K562 (cell line): ENCODE measurements at regions not wholly inside any gene's neighbourhood (a gene's known extent, or its start where the extent isn't known, plus 50 kb on each side); places are given as distances from the start of the nearest gene placed in this dataset.

Experiments used
- ATAC-seq: fragments of 200-7000 bp; cut with Tn5 transposase; 3 replicates; pipeline ENCODE4 v1.9.1; 2020; ENCODE audit warnings: moderate library complexity
- BruUV-seq: library from RNA; stranded (reverse); fragments of 400-500 nt; replicated peaks from 2 replicates; lab custom pipeline; 2021; lab: Mats Ljungman, UMichigan
- CTCF ChIA-PET: fragments of 300-600 bp; formaldehyde crosslinking; extraction: SDS; loops from one replicate; lab custom pipeline; 2021; ENCODE audit warnings: low intra/inter-chr PET ratio; lab: Yijun Ruan, JAX
- POLR2A ChIA-PET: fragments of 300-600, 350-650 bp; sonication (Branson Sonifier 250); formaldehyde crosslinking; extraction: SDS; loops from one replicate; lab custom pipeline; 2021; ENCODE audit warnings: antibody characterized with exemption, inconsistent platforms; lab: Yijun Ruan, JAX
- DNase-seq, 4 experiments: peaks; one replicate each; pipeline versions ENCODE4 v3.0.0 to v3.0.0-alpha.2; 2011 to 2018; ENCODE audit warnings: low spot score in 3 of 4, mixed read lengths in 3 of 4; ENCODE audit errors: extremely low read depth in 1 of 4
- FAIRE-seq: peaks from 2 replicates; lab custom pipeline; 2011; peaks lifted over from hg19 to GRCh38; lab: Jason Lieb, UNC
- H2AFZ ChIP-seq: 2 replicates; pipeline ENCODE4 v1.6.0; 2011; ENCODE audit warnings: low read depth, low read length, control low read depth, inconsistent platforms
- H3K27ac ChIP-seq: fragments of 200-600 bp; 3 replicates; pipeline ENCODE4 v1.8.0; 2011; ENCODE audit warnings: low read depth, mild to moderate bottlenecking, control low read depth, inconsistent platforms, low read length, moderate library complexity, mixed read lengths; ENCODE audit errors: extremely low read depth
- H3K27me3 ChIP-seq, 2 experiments: fragments of 300-600 bp in 1 of 2; 2 replicates in 1 of 2; 3 replicates in 1 of 2; pipeline versions ENCODE4 v1.6.0 to v1.8.0; 2011; ENCODE audit warnings: inconsistent platforms in 2 of 2, low read length in 2 of 2, mild to moderate bottlenecking in 1 of 2, mixed read lengths in 1 of 2, moderate library complexity in 1 of 2; ENCODE audit not compliant: control insufficient read depth in 2 of 2, insufficient read depth in 2 of 2
- H3K36me3 ChIP-seq: fragments of 300-600 bp; 3 replicates; pipeline ENCODE4 v1.8.0; 2011; ENCODE audit warnings: mild to moderate bottlenecking, low read length, inconsistent platforms; ENCODE audit not compliant: control insufficient read depth, insufficient read depth
- H3K4me1 ChIP-seq, 2 experiments: fragments of 200-600 bp in 1 of 2; replicated peaks in 1 of 2; 2 replicates in 1 of 2; 3 replicates in 1 of 2; pipeline versions ENCODE4 v1.5.1 to v1.8.0; 2011; ENCODE audit warnings: inconsistent platforms in 2 of 2, low read length in 2 of 2, mild to moderate bottlenecking in 1 of 2, mixed read lengths in 1 of 2, moderate library complexity in 1 of 2; ENCODE audit not compliant: control insufficient read depth in 2 of 2, insufficient read depth in 2 of 2
- H3K4me2 ChIP-seq: 2 replicates; pipeline ENCODE4 v1.6.1; 2011; ENCODE audit warnings: low read length, control low read depth, inconsistent platforms, mixed read lengths; ENCODE audit not compliant: insufficient read depth
- H3K4me3 ChIP-seq: fragments of 200-600 bp; sonication (generic), shearing (Covaris generic); 2 replicates; pipeline ENCODE4 v1.5.1; 2016; ENCODE audit warnings: control low read depth, inconsistent platforms
- H3K79me2 ChIP-seq: fragments of 200-600 bp; 3 replicates; pipeline ENCODE4 v1.8.0; 2011; ENCODE audit warnings: low read length, inconsistent platforms; ENCODE audit not compliant: control insufficient read depth, insufficient read depth
- H3K9ac ChIP-seq, 2 experiments: 2 replicates each; pipeline versions ENCODE4 v1.6.0 to v1.6.1; 2011; ENCODE audit warnings: low read depth in 2 of 2, low read length in 2 of 2, control low read depth in 1 of 2, inconsistent platforms in 1 of 2, mild to moderate bottlenecking in 1 of 2, mixed read lengths in 1 of 2; ENCODE audit not compliant: insufficient read depth in 1 of 2
- H3K9me1 ChIP-seq: one replicate; pipeline ENCODE4 v1.6.0; 2011; ENCODE audit warnings: inconsistent platforms, mild to moderate bottlenecking, low read length, moderate library complexity; ENCODE audit not compliant: control insufficient read depth, insufficient read depth
- H3K9me3 ChIP-seq: replicated peaks from 2 replicates; pipeline ENCODE4 v1.5.1; 2011; ENCODE audit warnings: low read depth, low read length, inconsistent platforms; ENCODE audit not compliant: control insufficient read depth, insufficient read depth
- H4K20me1 ChIP-seq: replicated peaks from 2 replicates; pipeline ENCODE4 v1.6.1; 2011; ENCODE audit warnings: low read length, inconsistent platforms, mixed read lengths; ENCODE audit not compliant: control insufficient read depth, insufficient read depth
- CCNT2 ChIP-seq: IDR thresholded peaks from 2 replicates; pipeline ENCODE4 v1.6.1; 2011; ENCODE audit warnings: borderline replicate concordance, low read depth, mild to moderate bottlenecking, moderate library complexity, mixed read lengths, low read length; ENCODE audit not compliant: insufficient read length; ENCODE audit errors: extremely low read depth
- ERF ChIP-seq: fragments of 450-650 bp; formaldehyde crosslinking; IDR thresholded peaks from 2 replicates; pipeline ENCODE4 v1.4.0; 2020; ENCODE audit warnings: mild to moderate bottlenecking, mixed read lengths
- FOXJ2 ChIP-seq: fragments of 200-800 bp; sonication (Bioruptor generic); IDR thresholded peaks from 2 replicates; pipeline ENCODE4 v1.6.1; 2016; ENCODE audit warnings: missing genetic modification characterization, missing compliant biosample characterization
- HDAC6 ChIP-seq: IDR thresholded peaks from 2 replicates; pipeline ENCODE4 v1.6.1; 2012; ENCODE audit warnings: low read depth, mild to moderate bottlenecking, control low read depth, inconsistent platforms, low read length, moderate library complexity
- KDM5B ChIP-seq: fragments of 200-600 bp; sonication (generic); IDR thresholded peaks from 2 replicates; pipeline ENCODE4 v1.6.1; 2012; ENCODE audit warnings: low read depth, mild to moderate bottlenecking, moderate library complexity, low read length, control low read depth, inconsistent platforms; ENCODE audit not compliant: insufficient replicate concordance
- PATZ1 ChIP-seq: fragments of 250-450 bp; sonication (Bioruptor Pico); IDR thresholded peaks from 2 replicates; pipeline ENCODE4 v1.5.0; 2020; ENCODE audit warnings: mild to moderate bottlenecking, borderline replicate concordance
- XRCC5 ChIP-seq: fragments of 200-400 bp; formaldehyde crosslinking; IDR thresholded peaks from 2 replicates; pipeline ENCODE4 v1.6.1; 2017; ENCODE audit warnings: low read depth, mild to moderate bottlenecking, low read length
- YY1 ChIP-seq, 3 experiments: IDR thresholded peaks; 2 replicates each; pipeline ENCODE4 v1.6.1; 2011; ENCODE audit warnings: low read length in 2 of 3, mild to moderate bottlenecking in 2 of 3, moderate library complexity in 2 of 3, borderline replicate concordance in 1 of 3, control low read depth in 1 of 3, low read depth in 1 of 3; ENCODE audit not compliant: insufficient read depth in 3 of 3, insufficient replicate concordance in 2 of 3, control insufficient read depth in 1 of 3, insufficient read length in 1 of 3; ENCODE audit errors: extremely low read depth in 1 of 3
- WGBS: fragments of 100-300 bp; shearing (Covaris generic); methylation state at CpG from one replicate; pipeline ENCODE4 v1.1.6; 2016; ENCODE audit warnings: low coverage, mixed read lengths; ENCODE audit not compliant: insufficient coverage; ENCODE audit errors: missing lambda C conversion rate; 5-methylcytosine and 5-hydroxymethylcytosine counted together
- in situ Hi-C: fragments of 300-500 bp; cut with MboI; formaldehyde crosslinking; loops from 4 replicates; pipeline ENCODE4 v1.15.0; 2018; ENCODE audit warnings: inconsistent platforms, mixed read lengths
- intact Hi-C: fragments of 100-400 bp; cut with micrococcal nuclease; formaldehyde crosslinking; loops from 2 replicates; pipeline ENCODE4 v1.14.2; 2022
- TF ChIP-seq, protein P1 (sequence below), 2 experiments: fragments of 200-800 bp in 1 of 2; sonication (Bioruptor generic) in 1 of 2; sonication (generic) in 1 of 2; formaldehyde crosslinking in 1 of 2; IDR thresholded peaks in 1 of 2; conservative IDR thresholded peaks in 1 of 2; 2 replicates each; pipeline versions ENCODE4 v1.5.0 to v1.6.1; 2016 to 2020; ENCODE audit warnings: missing compliant biosample characterization in 1 of 2, missing genetic modification characterization in 1 of 2, missing genetic modification reagents in 1 of 2

DNA sequence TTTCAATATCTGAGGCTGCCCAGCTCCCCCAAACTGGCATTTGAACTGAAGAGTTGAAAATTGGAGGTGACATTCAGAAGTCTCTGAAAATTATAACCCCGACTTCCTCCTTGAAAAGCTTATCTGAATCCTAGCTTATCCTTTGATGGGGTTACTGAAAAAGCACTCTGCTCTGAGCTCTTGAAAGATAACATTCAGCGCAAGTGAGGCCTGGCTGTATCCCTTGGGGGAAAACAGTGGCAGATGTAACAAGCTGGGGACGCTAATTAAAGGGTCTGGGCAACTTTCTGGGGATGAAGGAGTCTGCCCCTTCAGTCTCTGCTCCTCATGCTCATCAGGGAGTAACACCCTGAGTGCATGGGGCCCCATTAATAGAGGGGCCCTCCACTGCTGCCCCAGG is 402.0 kb upstream of the CADM1 start:
- ChIA-PET POLR2A (no interaction called here), CTCF (no interaction called here)
- ATAC-seq (no peak), DNase-seq (no peak), FAIRE-seq (no peak)
- no peaks in the 10 kb centered on the region for H4K20me1 ChIP-seq
- no peaks in the 10 kb centered on the region for H3K79me2 ChIP-seq
- no peak overlapping the region for H3K4me3 ChIP-seq
- no peak overlapping the region for H2AFZ ChIP-seq
- no TSS peak for BruUV-seq
- no peak overlapping the region for H3K27ac ChIP-seq
- no peak overlapping the region for H3K4me2 ChIP-seq
- no peak overlapping the region for H3K9ac ChIP-seq
- H3K9me1 ChIP-seq: no peaks in the 10 kb centered on the region
- 0% methylated on average over 3 of the region's 3 CpGs for WGBS
- no peak for TF ChIP-seq ERF (CRISPR knock-in tag)
- TF ChIP-seq XRCC5: no peak
- no peak for TF ChIP-seq CCNT2
- no peak for TF ChIP-seq YY1 (IDR thresholded peaks at IDR 0.05; ENCODE audit: borderline replicate concordance in 1 of 3, control insufficient read depth in 1 of 3, extremely low read depth in 1 of 3, insufficient read depth in 3 of 3, insufficient read length in 1 of 3, insufficient replicate concordance in 2 of 3, low read depth in 1 of 3, low read length in 2 of 3)
- no peak for TF ChIP-seq PATZ1
- no peak for TF ChIP-seq HDAC6
- no peak for TF ChIP-seq FOXJ2
- TF ChIP-seq, protein P1, sequence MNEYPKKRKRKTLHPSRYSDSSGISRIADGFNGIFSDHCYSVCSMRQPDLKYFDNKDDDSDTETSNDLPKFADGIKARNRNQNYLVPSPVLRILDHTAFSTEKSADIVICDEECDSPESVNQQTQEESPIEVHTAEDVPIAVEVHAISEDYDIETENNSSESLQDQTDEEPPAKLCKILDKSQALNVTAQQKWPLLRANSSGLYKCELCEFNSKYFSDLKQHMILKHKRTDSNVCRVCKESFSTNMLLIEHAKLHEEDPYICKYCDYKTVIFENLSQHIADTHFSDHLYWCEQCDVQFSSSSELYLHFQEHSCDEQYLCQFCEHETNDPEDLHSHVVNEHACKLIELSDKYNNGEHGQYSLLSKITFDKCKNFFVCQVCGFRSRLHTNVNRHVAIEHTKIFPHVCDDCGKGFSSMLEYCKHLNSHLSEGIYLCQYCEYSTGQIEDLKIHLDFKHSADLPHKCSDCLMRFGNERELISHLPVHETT (CRISPR knock-in tag; conservative IDR thresholded peaks at IDR 0.05 in 1 of 2, IDR thresholded peaks at IDR 0.05 in 1 of 2): no peak
- TF ChIP-seq KDM5B: no peak
- H3K9me3 ChIP-seq: no peaks in the 10 kb centered on the region
- H3K36me3 ChIP-seq: no peaks in the 10 kb centered on the region
- no peaks in the 10 kb centered on the region for H3K4me1 ChIP-seq
- in situ Hi-C loops: no loop called here
- peaks cover 0 to 7% of the 10 kb centered on the region in 2 experiments; a peak in 1 of 5 replicates for H3K27me3 ChIP-seq
- intact Hi-C loops: no loop called here
